Fibroblast of mammary gland (primary cell): ENCODE measurements at regions not wholly inside any gene's neighbourhood (a gene's known extent, or its start where the extent isn't known, plus 50 kb on each side); places are given as distances from the start of the nearest gene placed in this dataset.

Experiments
- DNase-seq: peaks from one replicate; pipeline ENCODE4 v3.0.0-alpha.2; 2010; ENCODE audit warnings: low read depth
- H3K4me3 ChIP-seq: 2 replicates; pipeline ENCODE4 v1.5.1; 2011; ENCODE audit warnings: low read depth, mild to moderate bottlenecking, low read length, moderate library complexity; ENCODE audit not compliant: control insufficient read depth
- TF ChIP-seq, protein P1 (sequence below): conservative IDR thresholded peaks from 2 replicates; pipeline ENCODE4 v1.5.1; 2011; ENCODE audit warnings: low read depth, low read length, inconsistent platforms; ENCODE audit not compliant: control insufficient read depth, insufficient read depth

DNA sequence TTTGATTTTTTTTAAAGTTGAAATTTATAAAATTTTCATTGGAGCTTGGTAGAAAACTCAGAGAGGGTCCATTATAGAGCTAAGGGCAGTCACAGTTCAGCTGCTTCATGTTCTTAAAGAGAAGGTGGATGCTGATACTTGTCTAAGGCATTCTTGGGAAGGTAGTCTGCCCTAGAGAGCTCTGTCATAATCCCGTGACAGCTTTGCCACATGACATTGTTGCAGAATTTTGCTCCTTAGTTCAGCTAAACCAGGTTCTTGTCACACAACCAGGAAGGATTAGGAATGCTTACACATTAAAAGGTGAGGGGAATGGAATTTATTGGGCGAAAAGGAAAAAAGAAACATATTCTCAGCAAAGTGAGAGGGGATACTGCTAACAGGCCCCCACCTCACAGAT lies 130.9 kb downstream of the GMNC start:
- H3K4me3 ChIP-seq, result no peak overlapping the region
- TF ChIP-seq, protein P1, sequence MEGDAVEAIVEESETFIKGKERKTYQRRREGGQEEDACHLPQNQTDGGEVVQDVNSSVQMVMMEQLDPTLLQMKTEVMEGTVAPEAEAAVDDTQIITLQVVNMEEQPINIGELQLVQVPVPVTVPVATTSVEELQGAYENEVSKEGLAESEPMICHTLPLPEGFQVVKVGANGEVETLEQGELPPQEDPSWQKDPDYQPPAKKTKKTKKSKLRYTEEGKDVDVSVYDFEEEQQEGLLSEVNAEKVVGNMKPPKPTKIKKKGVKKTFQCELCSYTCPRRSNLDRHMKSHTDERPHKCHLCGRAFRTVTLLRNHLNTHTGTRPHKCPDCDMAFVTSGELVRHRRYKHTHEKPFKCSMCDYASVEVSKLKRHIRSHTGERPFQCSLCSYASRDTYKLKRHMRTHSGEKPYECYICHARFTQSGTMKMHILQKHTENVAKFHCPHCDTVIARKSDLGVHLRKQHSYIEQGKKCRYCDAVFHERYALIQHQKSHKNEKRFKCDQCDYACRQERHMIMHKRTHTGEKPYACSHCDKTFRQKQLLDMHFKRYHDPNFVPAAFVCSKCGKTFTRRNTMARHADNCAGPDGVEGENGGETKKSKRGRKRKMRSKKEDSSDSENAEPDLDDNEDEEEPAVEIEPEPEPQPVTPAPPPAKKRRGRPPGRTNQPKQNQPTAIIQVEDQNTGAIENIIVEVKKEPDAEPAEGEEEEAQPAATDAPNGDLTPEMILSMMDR, result no peak
- no peak for DNase-seq

DNA sequence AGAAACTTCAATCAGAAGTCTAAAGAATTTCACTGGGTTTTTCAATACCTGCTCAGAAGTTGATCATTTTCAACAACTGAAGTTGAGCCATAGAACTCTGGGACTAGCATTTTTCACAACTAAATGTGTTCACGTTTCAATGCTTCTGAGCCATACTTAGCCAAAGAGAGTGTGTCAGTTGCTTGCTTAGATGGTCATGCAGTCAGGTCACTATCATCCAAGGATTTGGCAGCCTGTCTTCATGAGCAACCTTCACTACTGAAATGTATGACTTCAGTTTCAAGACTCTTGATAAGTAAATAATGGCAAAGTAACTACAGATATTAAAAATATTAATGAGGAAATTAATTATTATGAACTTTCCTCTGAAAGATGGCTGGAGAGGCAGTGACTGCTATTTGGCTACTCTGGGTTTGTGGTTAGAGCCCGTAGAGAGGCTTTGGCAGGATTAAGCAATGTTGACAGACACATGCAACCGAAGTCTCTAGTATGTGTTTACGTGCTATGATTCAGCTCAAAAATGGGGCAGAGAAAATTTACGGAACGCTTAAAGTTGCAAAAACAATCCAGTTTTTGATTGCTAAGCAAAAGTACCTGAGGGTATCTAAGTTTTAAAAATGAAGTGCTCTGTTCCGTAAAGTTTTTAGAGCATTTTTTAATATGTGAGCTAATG lies 133.8 kb downstream of the GMNC start:
- TF ChIP-seq, protein P1, result no peak
- H3K4me3 ChIP-seq, result no peak overlapping the region
- peak; percentile 42 for DNase-seq

DNA sequence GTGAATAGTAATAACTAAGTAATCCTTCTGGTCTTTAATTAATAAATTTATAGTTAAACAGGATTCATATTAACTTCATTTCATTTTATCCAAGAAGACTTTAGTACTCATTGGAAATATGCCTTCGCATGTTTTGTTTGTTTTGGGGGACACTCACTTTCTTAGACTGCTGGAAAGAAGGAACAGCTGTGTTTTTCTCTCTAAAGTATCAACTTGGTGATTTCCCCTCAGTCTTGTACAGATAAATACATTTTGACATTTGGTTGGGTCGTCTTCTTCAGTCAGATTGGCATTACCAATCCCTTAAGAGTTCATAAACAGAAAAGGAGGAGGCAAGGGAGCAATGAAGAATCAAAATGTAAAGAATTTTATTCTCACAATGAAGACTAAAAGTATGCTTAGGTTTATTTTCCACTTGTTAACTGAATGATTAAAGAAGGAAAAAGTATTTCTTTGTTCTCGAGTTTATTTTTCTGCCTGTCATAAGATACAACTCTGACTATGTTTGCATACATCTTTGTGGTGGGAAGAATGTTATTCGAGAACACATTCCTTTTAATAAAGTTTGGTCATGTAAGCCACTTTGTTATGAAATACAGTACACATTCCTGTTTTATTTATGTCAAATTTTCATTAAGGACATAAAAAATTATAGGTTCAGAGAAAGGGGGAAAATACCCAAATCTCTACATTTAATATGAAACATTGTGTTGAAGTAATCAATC lies 140.2 kb downstream of the GMNC start:
- DNase-seq, result no peak
- no peak overlapping the region for H3K4me3 ChIP-seq

DNA sequence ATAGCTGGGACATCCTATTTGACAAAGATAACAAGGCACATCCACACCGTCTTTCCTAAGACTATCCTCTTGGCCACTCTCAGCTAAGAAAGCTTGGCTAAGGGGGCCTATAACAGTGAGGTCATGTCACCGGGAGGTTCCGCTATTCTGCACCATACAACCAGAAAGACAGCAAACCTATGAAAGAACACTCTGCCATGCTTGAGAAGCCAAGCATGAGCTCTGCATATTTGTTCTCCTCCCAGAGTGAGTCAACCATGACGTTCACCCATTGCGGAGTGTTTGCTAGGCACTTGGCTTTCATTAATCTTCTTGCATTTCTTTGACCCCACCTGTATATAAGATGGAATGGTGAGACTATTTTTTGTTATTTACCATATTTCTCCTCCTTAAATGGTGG lies 141.2 kb downstream of the GMNC start:
- no peak for DNase-seq
- H3K4me3 ChIP-seq, result no peak overlapping the region
- TF ChIP-seq, protein P1, result no peak

More for the DNA sequence above, 140.2 kb downstream of the GMNC start:
- TF ChIP-seq, protein P1, result no peak

DNA sequence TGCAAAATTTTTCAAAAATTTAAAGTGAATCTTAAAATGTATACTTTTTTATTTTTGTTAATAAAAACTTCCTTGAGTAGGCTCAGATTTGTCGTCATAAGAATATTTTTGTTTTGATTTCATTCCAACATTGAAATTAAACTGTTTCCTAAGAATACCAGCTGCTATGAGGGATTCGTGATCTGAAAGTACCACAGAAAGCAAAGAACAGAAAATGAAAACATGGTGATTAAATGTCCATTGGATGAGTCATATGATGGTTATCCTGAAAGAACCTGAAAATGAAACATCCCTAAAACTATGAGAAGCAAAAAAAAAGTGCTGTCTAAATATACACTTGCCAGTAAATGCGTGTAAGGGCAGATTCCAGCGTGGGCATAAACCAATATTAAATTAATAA lies 143.8 kb downstream of the GMNC start:
- TF ChIP-seq, protein P1, result no peak
- peak; percentile 82 for DNase-seq
- no peak overlapping the region for H3K4me3 ChIP-seq

DNA sequence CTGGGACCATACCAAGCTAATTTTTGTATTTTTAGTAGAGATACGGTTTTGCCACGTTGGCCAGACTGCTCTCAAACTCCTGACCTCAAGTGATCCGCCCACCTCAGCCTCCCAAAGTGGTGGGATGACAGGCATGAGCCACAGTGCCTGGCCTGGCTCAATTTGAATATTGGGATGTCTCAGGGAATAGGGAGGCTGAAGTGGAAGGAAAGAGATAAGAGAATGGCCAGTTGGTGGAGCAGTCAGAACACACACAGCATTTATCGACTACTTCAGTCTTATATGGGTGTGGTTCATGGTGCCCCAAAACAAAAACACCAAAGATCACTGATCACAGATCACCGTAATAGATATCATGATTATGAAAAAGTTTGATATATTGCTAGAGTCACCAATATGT lies 144.4 kb downstream of the GMNC start:
- TF ChIP-seq, protein P1, result no peak
- H3K4me3 ChIP-seq, result no peak overlapping the region
- peak; percentile 21 for DNase-seq

DNA sequence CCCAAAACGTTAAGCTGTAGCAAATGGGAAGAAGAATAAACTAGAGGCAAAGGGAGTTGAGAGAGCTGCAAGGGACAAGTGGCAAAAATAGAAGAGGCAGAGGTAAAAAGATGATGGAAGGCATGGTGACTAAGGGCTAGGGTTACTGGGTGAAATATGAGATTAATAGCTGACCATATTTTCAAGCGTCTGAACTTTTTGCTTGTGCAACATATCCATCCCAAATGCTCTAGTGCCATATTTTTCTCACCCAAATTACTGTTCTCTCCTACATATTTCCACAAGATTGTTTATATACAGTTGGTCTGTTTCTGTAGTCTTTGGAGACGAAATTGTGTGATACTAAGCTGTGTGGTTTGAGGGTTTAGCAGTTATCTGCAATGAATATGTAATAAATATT lies 145.5 kb downstream of the GMNC start:
- no peak for DNase-seq
- TF ChIP-seq, protein P1, result no peak
- H3K4me3 ChIP-seq, result no peak overlapping the region
